ENCODE measurements at regions not wholly inside any gene's neighbourhood (a gene's known extent, or its start where the extent isn't known, plus 50 kb on each side); places are given as distances from the start of the nearest gene placed in this dataset.
A peak's percentile ranks its signal among the peaks of the same experiment; 100 is the strongest.

GRCh38 chr1:72705921-72706320, 423.6 kb upstream of the NEGR1 start:
- DNase-seq (ENCODE audit: low read depth): no peak
- in situ Hi-C loops (cut with HindIII; ENCODE audit: low pct_unique_long_range_greater_than_20kb, low sequenced_read_pairs): no loop called here

- DNase-seq (ENCODE audit: low read depth): no peak
- in situ Hi-C loops (cut with HindIII; ENCODE audit: low pct_unique_long_range_greater_than_20kb, low sequenced_read_pairs): no loop called here
Observed at GRCh38 chr1:72704841-72705477, 422.6 kb upstream of the NEGR1 start.

GRCh38 chr1:72697410-72697809, 415.1 kb upstream of the NEGR1 start:
- DNase-seq (ENCODE audit: low read depth): no peak
- in situ Hi-C loops (cut with HindIII; ENCODE audit: low pct_unique_long_range_greater_than_20kb, low sequenced_read_pairs): no loop called here

- no peak for DNase-seq (ENCODE audit: low read depth)
- in situ Hi-C loops (cut with HindIII; ENCODE audit: low pct_unique_long_range_greater_than_20kb, low sequenced_read_pairs): no loop called here
Observed at GRCh38 chr1:72693899-72694298, 411.6 kb upstream of the NEGR1 start.

- in situ Hi-C loops (cut with HindIII; ENCODE audit: low pct_unique_long_range_greater_than_20kb, low sequenced_read_pairs): no loop called here
- DNase-seq (ENCODE audit: low read depth): no peak
Observed at GRCh38 chr1:72693376-72693775, 411.0 kb upstream of the NEGR1 start.

GRCh38 chr1:72690871-72691270, 408.5 kb upstream of the NEGR1 start:
- in situ Hi-C loops (cut with HindIII; ENCODE audit: low pct_unique_long_range_greater_than_20kb, low sequenced_read_pairs): no loop called here
- no peak for DNase-seq (ENCODE audit: low read depth)

- in situ Hi-C loops (cut with HindIII; ENCODE audit: low pct_unique_long_range_greater_than_20kb, low sequenced_read_pairs): no loop called here
- DNase-seq (ENCODE audit: low read depth): no peak
Observed at GRCh38 chr1:72678683-72679082, 396.3 kb upstream of the NEGR1 start.

GRCh38 chr1:72670902-72671301, 388.6 kb upstream of the NEGR1 start:
- in situ Hi-C loops (cut with HindIII; ENCODE audit: low pct_unique_long_range_greater_than_20kb, low sequenced_read_pairs): no loop called here
- no peak for DNase-seq (ENCODE audit: low read depth)

- in situ Hi-C loops (cut with HindIII; ENCODE audit: low pct_unique_long_range_greater_than_20kb, low sequenced_read_pairs): no loop called here
- DNase-seq (ENCODE audit: low read depth): no peak
Observed at GRCh38 chr1:72662918-72663317, 380.6 kb upstream of the NEGR1 start.

- no peak for DNase-seq (ENCODE audit: low read depth)
- in situ Hi-C loops (cut with HindIII; ENCODE audit: low pct_unique_long_range_greater_than_20kb, low sequenced_read_pairs): no loop called here
Observed at GRCh38 chr1:72650843-72651435, 368.6 kb upstream of the NEGR1 start.

- in situ Hi-C loops (cut with HindIII; ENCODE audit: low pct_unique_long_range_greater_than_20kb, low sequenced_read_pairs): no loop called here
- DNase-seq (ENCODE audit: low read depth): no peak
Observed at GRCh38 chr1:72649991-72650390, 367.7 kb upstream of the NEGR1 start.

- in situ Hi-C loops (cut with HindIII; ENCODE audit: low pct_unique_long_range_greater_than_20kb, low sequenced_read_pairs): no loop called here
- no peak for DNase-seq (ENCODE audit: low read depth)
Observed at GRCh38 chr1:72649211-72649888, 367.0 kb upstream of the NEGR1 start.

GRCh38 chr1:72648465-72648864, 366.1 kb upstream of the NEGR1 start:
- in situ Hi-C loops (cut with HindIII; ENCODE audit: low pct_unique_long_range_greater_than_20kb, low sequenced_read_pairs): no loop called here
- DNase-seq (ENCODE audit: low read depth): no peak

- no peak for DNase-seq (ENCODE audit: low read depth)
- in situ Hi-C loops (cut with HindIII; ENCODE audit: low pct_unique_long_range_greater_than_20kb, low sequenced_read_pairs): no loop called here
Observed at GRCh38 chr1:72643142-72643541, 360.8 kb upstream of the NEGR1 start.

GRCh38 chr1:72637593-72637992, 355.3 kb upstream of the NEGR1 start:
- no peak for DNase-seq (ENCODE audit: low read depth)
- in situ Hi-C loops (cut with HindIII; ENCODE audit: low pct_unique_long_range_greater_than_20kb, low sequenced_read_pairs): no loop called here

- in situ Hi-C loops (cut with HindIII; ENCODE audit: low pct_unique_long_range_greater_than_20kb, low sequenced_read_pairs): no loop called here
- DNase-seq (ENCODE audit: low read depth): no peak
Observed at GRCh38 chr1:72636631-72637030, 354.3 kb upstream of the NEGR1 start.

GRCh38 chr1:72635719-72636118, 353.4 kb upstream of the NEGR1 start:
- in situ Hi-C loops (cut with HindIII; ENCODE audit: low pct_unique_long_range_greater_than_20kb, low sequenced_read_pairs): no loop called here
- no peak for DNase-seq (ENCODE audit: low read depth)

GRCh38 chr1:72634946-72635345, 352.6 kb upstream of the NEGR1 start:
- DNase-seq (ENCODE audit: low read depth): no peak
- in situ Hi-C loops (cut with HindIII; ENCODE audit: low pct_unique_long_range_greater_than_20kb, low sequenced_read_pairs): no loop called here

GRCh38 chr1:72631449-72631848, 349.1 kb upstream of the NEGR1 start:
- in situ Hi-C loops (cut with HindIII; ENCODE audit: low pct_unique_long_range_greater_than_20kb, low sequenced_read_pairs): no loop called here

GRCh38 chr1:72623299-72623708, 341.0 kb upstream of the NEGR1 start:
- DNase-seq (ENCODE audit: low read depth): peak; percentile 32
- in situ Hi-C loops (cut with HindIII; ENCODE audit: low pct_unique_long_range_greater_than_20kb, low sequenced_read_pairs): no loop called here

More at GRCh38 chr1:72631449-72631848, 349.1 kb upstream of the NEGR1 start:
- DNase-seq (ENCODE audit: low read depth): no peak
